ENCODE measurements at regions not wholly inside any gene's neighbourhood (a gene's known extent, or its start where the extent isn't known, plus 50 kb on each side); places are given as distances from the start of the nearest gene placed in this dataset.

- TF ChIP-seq EGR1 (IDR thresholded peaks at IDR 0.05; ENCODE audit: borderline replicate concordance, low read depth, low read length) (no peak), EP300 (IDR thresholded peaks at IDR 0.05; ENCODE audit: borderline replicate concordance in 1 of 2, low read depth in 2 of 2, low read length in 2 of 2) (no peak), EZH2 (IDR thresholded peaks at IDR 0.05; ENCODE audit: low read depth, low read length, severe bottlenecking) (no peak), POLR2AphosphoS5 (IDR thresholded peaks at IDR 0.05; ENCODE audit: low read depth, low read length) (no peak), CHD1 (IDR thresholded peaks at IDR 0.05; ENCODE audit: low read depth, low read length) (no peak), BRCA1 (IDR thresholded peaks at IDR 0.05; ENCODE audit: low read depth, low read length) (no peak), CTCF (IDR thresholded peaks at IDR 0.05; ENCODE audit: control extremely low read depth in 1 of 3, insufficient read depth in 1 of 3, low read depth in 1 of 3, low read length in 3 of 3) (no peak)
Measured at GRCh38 chr3:56927855-56928254, 126.1 kb upstream of the ARHGEF3 start.
